ENCODE measurements at regions not wholly inside any gene's neighbourhood (a gene's known extent, or its start where the extent isn't known, plus 50 kb on each side); places are given as distances from the start of the nearest gene placed in this dataset.

DNA sequence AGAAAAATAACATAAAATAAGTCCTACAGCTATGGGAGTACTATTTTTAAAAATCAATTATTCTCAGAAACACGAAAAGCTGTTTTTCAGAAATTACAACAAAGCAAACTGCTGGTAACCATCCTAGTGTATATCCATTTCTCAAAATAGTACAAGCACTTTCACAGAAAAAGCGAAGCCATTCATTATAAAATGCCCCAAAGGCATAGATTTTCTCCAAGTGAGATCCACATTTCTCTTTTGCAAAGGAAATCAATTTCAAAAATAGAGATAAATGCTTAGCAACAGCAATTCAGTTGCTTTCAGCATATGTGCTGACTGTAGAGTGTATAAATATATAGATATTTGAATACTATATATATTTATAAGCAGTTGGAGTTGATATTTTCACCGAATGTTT is 1266.3 kb downstream of the SI start:
- TF ChIP-seq, protein P1, sequence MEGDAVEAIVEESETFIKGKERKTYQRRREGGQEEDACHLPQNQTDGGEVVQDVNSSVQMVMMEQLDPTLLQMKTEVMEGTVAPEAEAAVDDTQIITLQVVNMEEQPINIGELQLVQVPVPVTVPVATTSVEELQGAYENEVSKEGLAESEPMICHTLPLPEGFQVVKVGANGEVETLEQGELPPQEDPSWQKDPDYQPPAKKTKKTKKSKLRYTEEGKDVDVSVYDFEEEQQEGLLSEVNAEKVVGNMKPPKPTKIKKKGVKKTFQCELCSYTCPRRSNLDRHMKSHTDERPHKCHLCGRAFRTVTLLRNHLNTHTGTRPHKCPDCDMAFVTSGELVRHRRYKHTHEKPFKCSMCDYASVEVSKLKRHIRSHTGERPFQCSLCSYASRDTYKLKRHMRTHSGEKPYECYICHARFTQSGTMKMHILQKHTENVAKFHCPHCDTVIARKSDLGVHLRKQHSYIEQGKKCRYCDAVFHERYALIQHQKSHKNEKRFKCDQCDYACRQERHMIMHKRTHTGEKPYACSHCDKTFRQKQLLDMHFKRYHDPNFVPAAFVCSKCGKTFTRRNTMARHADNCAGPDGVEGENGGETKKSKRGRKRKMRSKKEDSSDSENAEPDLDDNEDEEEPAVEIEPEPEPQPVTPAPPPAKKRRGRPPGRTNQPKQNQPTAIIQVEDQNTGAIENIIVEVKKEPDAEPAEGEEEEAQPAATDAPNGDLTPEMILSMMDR (IDR thresholded peaks at IDR 0.05) = no peak

GRCh38 chr3:163809540-163809993 is 1268.7 kb downstream of the SI start:
- Histone ChIP-seq H3K27ac (ENCODE audit: low read depth in 1 of 2, low read length in 2 of 2) (no peak overlapping the region), H3K4me2 (replicated peaks; ENCODE audit: extremely low read depth, low read length, poor library complexity, severe bottlenecking) (no peak overlapping the region), H3K9ac (ENCODE audit: insufficient read depth, low read length, poor library complexity, severe bottlenecking) (no peak overlapping the region), H2AFZ (ENCODE audit: insufficient read depth, low read depth, low read length, poor library complexity, severe bottlenecking) (no peak overlapping the region), H4K20me1 (ENCODE audit: insufficient read depth, low read length) (no peaks in the 10 kb centered on the region), H3K4me3 (replicated peaks in 1 of 3; ENCODE audit: low read depth in 2 of 3, low read length in 3 of 3) (no peak overlapping the region), H3K9me3 (replicated peaks in 1 of 2; ENCODE audit: control insufficient read depth in 1 of 2, insufficient read depth in 1 of 2, low read length in 2 of 2) (no peaks in the 10 kb centered on the region), H3K27me3 (ENCODE audit: control insufficient read depth in 2 of 2, insufficient read depth in 2 of 2, low read length in 2 of 2) (no peaks in the 10 kb centered on the region), H3K4me1 (ENCODE audit: control insufficient read depth in 1 of 2, insufficient read depth in 2 of 2, low read length in 2 of 2) (no peaks in the 10 kb centered on the region), H3K36me3 (replicated peaks in 1 of 2; ENCODE audit: control insufficient read depth in 1 of 2, insufficient read depth in 2 of 2, low read length in 2 of 2) (no peaks in the 10 kb centered on the region), H3K79me2 (ENCODE audit: insufficient read depth, low read length) (no peaks in the 10 kb centered on the region)
- Mint-ChIP-seq H3K4me3 (no peak overlapping the region), H3K9me3 (peaks cover 0 to 7% (median 2%) of the 10 kb centered on the region in 7 donors), H3K36me3 (no peaks in the 10 kb centered on the region), H3K4me1 (no peaks in the 10 kb centered on the region), H3K27me3 (ENCODE audit: low read depth in 3 of 3) (peaks cover 0 to 7% (median 0%) of the 10 kb centered on the region in 3 donors), H3K27ac (no peak overlapping the region)
- DNase-seq = no peak
- intact Hi-C loops (cut with micrococcal nuclease) = no loop called here
- WGBS (ENCODE audit: insufficient coverage) = 67% methylated on average over 1 of the region's 4 CpGs
- TF ChIP-seq, protein P1 (IDR thresholded peaks at IDR 0.05) = no peak

More for the DNA sequence above, 1266.3 kb downstream of the SI start:
- Mint-ChIP-seq H3K4me1 (no peaks in the 10 kb centered on the region), H3K9me3 (peaks cover 0 to 7% (median 4%) of the 10 kb centered on the region in 7 donors), H3K27me3 (ENCODE audit: low read depth in 3 of 3) (no peaks in the 10 kb centered on the region), H3K27ac (no peak overlapping the region), H3K36me3 (no peaks in the 10 kb centered on the region), H3K4me3 (no peak overlapping the region)
- Histone ChIP-seq H3K27me3 (ENCODE audit: control insufficient read depth in 2 of 2, insufficient read depth in 2 of 2, low read length in 2 of 2) (no peaks in the 10 kb centered on the region), H3K4me2 (replicated peaks; ENCODE audit: extremely low read depth, low read length, poor library complexity, severe bottlenecking) (no peak overlapping the region), H2AFZ (ENCODE audit: insufficient read depth, low read depth, low read length, poor library complexity, severe bottlenecking) (no peak overlapping the region), H3K9ac (ENCODE audit: insufficient read depth, low read length, poor library complexity, severe bottlenecking) (no peak overlapping the region), H4K20me1 (ENCODE audit: insufficient read depth, low read length) (no peaks in the 10 kb centered on the region), H3K36me3 (replicated peaks in 1 of 2; ENCODE audit: control insufficient read depth in 1 of 2, insufficient read depth in 2 of 2, low read length in 2 of 2) (no peaks in the 10 kb centered on the region), H3K27ac (ENCODE audit: low read depth in 1 of 2, low read length in 2 of 2) (no peak overlapping the region), H3K9me3 (replicated peaks in 1 of 2; ENCODE audit: control insufficient read depth in 1 of 2, insufficient read depth in 1 of 2, low read length in 2 of 2) (peaks cover 0 to 5% of the 10 kb centered on the region in 2 donors), H3K4me3 (replicated peaks in 1 of 3; ENCODE audit: low read depth in 2 of 3, low read length in 3 of 3) (no peak overlapping the region), H3K79me2 (ENCODE audit: insufficient read depth, low read length) (no peaks in the 10 kb centered on the region), H3K4me1 (ENCODE audit: control insufficient read depth in 1 of 2, insufficient read depth in 2 of 2, low read length in 2 of 2) (no peaks in the 10 kb centered on the region)
- intact Hi-C loops (cut with micrococcal nuclease) = no loop called here
- WGBS (ENCODE audit: insufficient coverage) = 80% methylated on average over 1 of the region's 3 CpGs
- no peak for DNase-seq

Data from CD14-positive monocyte (primary cell).